CD4-positive, alpha-beta memory T cell (primary cell): ENCODE measurements at regions not wholly inside any gene's neighbourhood (a gene's known extent, or its start where the extent isn't known, plus 50 kb on each side); places are given as distances from the start of the nearest gene placed in this dataset.

ENCODE experiments used
- CTCF ChIA-PET: fragments of 350-600 bp; sonication (Branson Sonifier 250); formaldehyde crosslinking; loops from one replicate; lab custom pipeline; 2021; ENCODE audit warnings: inconsistent platforms; ENCODE audit not compliant: partially characterized antibody; lab: Charles Lee
- POLR2A ChIA-PET: fragments of 350-600 bp; sonication (Branson Sonifier 250); formaldehyde crosslinking; loops from one replicate; lab custom pipeline; 2021; ENCODE audit not compliant: partially characterized antibody; lab: Charles Lee
- DNase-seq, 5 donors: peaks; one replicate each; pipeline versions ENCODE4 v3.0.0 to v3.0.0-alpha.2; 2020 to 2022; ENCODE audit warnings: mixed read lengths in 1 of 5
- H3K27ac ChIP-seq: one replicate; pipeline ENCODE4 v1.7.0; 2013; ENCODE audit warnings: low read depth, low read length
- H3K27me3 ChIP-seq: 2 replicates; pipeline ENCODE4 v1.7.0; 2013; ENCODE audit warnings: mild to moderate bottlenecking, low read length, moderate library complexity; ENCODE audit not compliant: insufficient read depth
- H3K36me3 ChIP-seq: 2 replicates; pipeline ENCODE4 v1.7.0; 2013; ENCODE audit warnings: mild to moderate bottlenecking, low read length, moderate library complexity; ENCODE audit not compliant: insufficient read depth
- H3K4me1 ChIP-seq: 2 replicates; pipeline ENCODE4 v1.7.0; 2013; ENCODE audit warnings: mild to moderate bottlenecking, low read length, moderate library complexity; ENCODE audit not compliant: insufficient read depth
- H3K4me3 ChIP-seq, 2 donors: one replicate each; pipeline ENCODE4 v1.7.0; 2013; ENCODE audit warnings: low read length in 2 of 2, mild to moderate bottlenecking in 1 of 2
- H3K9me3 ChIP-seq, 2 donors: one replicate each; pipeline ENCODE4 v1.7.0; 2013; ENCODE audit warnings: low read length in 2 of 2, control low read depth in 1 of 2; ENCODE audit not compliant: control insufficient read depth in 1 of 2
- H3K27ac Mint-ChIP-seq, 7 donors: one replicate each; pipeline ENCODE4 v1.8.0; 2020 to 2021; ENCODE audit warnings: mixed read lengths in 7 of 7, mild to moderate bottlenecking in 6 of 7, inconsistent platforms in 3 of 7, moderate library complexity in 3 of 7
- H3K27me3 Mint-ChIP-seq, 2 donors: one replicate each; pipeline ENCODE4 v1.8.0; 2020 to 2021; ENCODE audit warnings: mixed read lengths in 2 of 2
- H3K36me3 Mint-ChIP-seq, 2 donors: one replicate each; pipeline ENCODE4 v1.8.0; 2020 to 2021; ENCODE audit warnings: mixed read lengths in 2 of 2, inconsistent platforms in 1 of 2, mild to moderate bottlenecking in 1 of 2
- H3K4me1 Mint-ChIP-seq, 4 donors: one replicate each; pipeline ENCODE4 v1.8.0; 2020 to 2021; ENCODE audit warnings: mixed read lengths in 4 of 4, mild to moderate bottlenecking in 1 of 4
- H3K4me3 Mint-ChIP-seq, 8 donors: one replicate each; pipeline ENCODE4 v1.8.0; 2020 to 2021; ENCODE audit warnings: mixed read lengths in 8 of 8, mild to moderate bottlenecking in 7 of 8, moderate library complexity in 6 of 8, inconsistent platforms in 3 of 8
- H3K9me3 Mint-ChIP-seq, 8 donors: one replicate each; pipeline ENCODE4 v1.8.0; 2020 to 2021; ENCODE audit warnings: mixed read lengths in 8 of 8, mild to moderate bottlenecking in 5 of 8, inconsistent platforms in 3 of 8, moderate library complexity in 1 of 8
- intact Hi-C: fragments of 100-400 bp; cut with micrococcal nuclease; formaldehyde crosslinking; loops from one replicate; pipeline ENCODE4 v1.15.1; 2023

DNA sequence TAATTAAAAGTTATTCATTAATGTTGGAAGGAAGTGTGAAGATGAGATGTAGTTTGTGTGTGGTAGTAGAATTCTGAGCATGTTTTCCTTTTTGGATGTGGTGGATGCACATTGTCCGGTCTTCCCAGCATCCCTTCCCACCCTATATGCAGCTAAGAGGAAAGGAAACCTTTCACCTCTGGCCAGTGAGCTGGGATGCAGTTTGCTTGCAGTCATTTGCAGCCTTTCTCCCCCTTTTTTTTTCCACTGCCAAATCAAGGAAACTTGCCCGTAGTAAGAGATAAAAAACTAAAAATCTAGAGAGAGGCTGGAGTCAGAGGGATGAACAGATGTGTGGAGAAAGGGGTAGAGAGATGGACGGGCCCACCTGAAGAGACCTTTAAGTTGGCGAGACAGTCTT lies 72.5 kb upstream of the SLC38A2 start:
- H3K4me1 Mint-ChIP-seq: peaks cover 4 to 23% (median 8%) of the 10 kb centered on the region in 4 donors
- H3K27me3 ChIP-seq: no peaks in the 10 kb centered on the region
- no peaks in the 10 kb centered on the region for H3K4me1 ChIP-seq
- peaks cover 0 to 3% (median 0%) of the 10 kb centered on the region in 8 donors for H3K9me3 Mint-ChIP-seq
- no peaks in the 10 kb centered on the region for H3K9me3 ChIP-seq
- POLR2A ChIA-PET: no interaction called here
- no peaks in the 10 kb centered on the region for H3K27me3 Mint-ChIP-seq
- H3K4me3 Mint-ChIP-seq: no peak overlapping the region
- peak overlapping the region in 1 of 7 donors; percentile 15 for H3K27ac Mint-ChIP-seq
- intact Hi-C loops: no loop called here
- no peak overlapping the region for H3K27ac ChIP-seq
- CTCF ChIA-PET: interaction anchor here (1.3 kb wide), 1 partner anchor 86 kb away, joined by 4 read pairs; no protein-coding TSS in a partner anchor
- no peak for DNase-seq
- H3K36me3 Mint-ChIP-seq: no peaks in the 10 kb centered on the region
- H3K36me3 ChIP-seq: no peaks in the 10 kb centered on the region
- H3K4me3 ChIP-seq: no peak overlapping the region

DNA sequence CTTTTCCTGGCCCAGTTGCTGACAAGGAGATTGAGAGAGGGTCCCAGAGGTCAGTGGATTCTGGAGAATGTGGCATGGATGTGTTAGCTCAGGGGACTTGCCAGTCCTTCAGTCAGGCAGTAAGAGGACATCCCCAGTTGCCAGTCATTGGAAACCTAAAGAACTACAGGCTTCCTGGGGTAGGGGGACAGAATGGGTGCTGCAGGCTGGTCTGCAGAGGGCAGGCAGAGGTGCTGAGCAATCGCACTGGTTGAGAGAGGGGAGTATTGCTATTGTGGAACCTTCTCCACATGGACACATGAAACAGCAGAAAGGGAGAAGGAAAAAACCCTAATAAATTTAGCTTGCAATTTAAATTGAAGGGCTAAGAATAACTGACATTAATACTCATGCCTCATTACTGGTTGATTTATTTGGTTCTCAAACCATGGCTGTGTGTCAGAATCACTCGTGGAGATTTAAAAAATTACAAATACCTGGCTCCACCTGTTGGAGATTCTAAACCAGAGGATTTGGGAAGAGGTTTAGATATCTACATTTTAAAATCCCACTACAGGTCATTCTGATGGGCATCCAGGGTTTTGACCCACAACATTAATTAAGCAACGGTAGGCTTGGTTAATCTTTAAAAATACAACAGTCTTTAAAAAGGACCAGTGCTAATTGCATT lies 71.2 kb upstream of the SLC38A2 start:
- Histone ChIP-seq H3K36me3 (no peaks in the 10 kb centered on the region), H3K4me3 (no peak overlapping the region), H3K9me3 (no peaks in the 10 kb centered on the region), H3K27ac (no peak overlapping the region), H3K27me3 (no peaks in the 10 kb centered on the region), H3K4me1 (no peaks in the 10 kb centered on the region)
- intact Hi-C loops: no loop called here
- H3K4me1 Mint-ChIP-seq: peaks cover 2 to 12% (median 4%) of the 10 kb centered on the region in 4 donors
- CTCF ChIA-PET: interaction anchor here (0.5 to 1.3 kb wide), 2 partner anchors 13 to 88 kb away, joined by 3 to 4 read pairs; no protein-coding TSS in a partner anchor
- no peaks in the 10 kb centered on the region for H3K9me3 Mint-ChIP-seq
- DNase-seq: no peak
- POLR2A ChIA-PET: interaction anchor here (0.8 kb wide), 1 partner anchor 80 kb away, joined by 3 read pairs; no protein-coding TSS in a partner anchor
- no peaks in the 10 kb centered on the region for H3K36me3 Mint-ChIP-seq
- H3K27ac Mint-ChIP-seq: peak overlapping the region in 1 of 7 donors; percentile 32
- H3K4me3 Mint-ChIP-seq: no peak overlapping the region
- no peaks in the 10 kb centered on the region for H3K27me3 Mint-ChIP-seq

DNA sequence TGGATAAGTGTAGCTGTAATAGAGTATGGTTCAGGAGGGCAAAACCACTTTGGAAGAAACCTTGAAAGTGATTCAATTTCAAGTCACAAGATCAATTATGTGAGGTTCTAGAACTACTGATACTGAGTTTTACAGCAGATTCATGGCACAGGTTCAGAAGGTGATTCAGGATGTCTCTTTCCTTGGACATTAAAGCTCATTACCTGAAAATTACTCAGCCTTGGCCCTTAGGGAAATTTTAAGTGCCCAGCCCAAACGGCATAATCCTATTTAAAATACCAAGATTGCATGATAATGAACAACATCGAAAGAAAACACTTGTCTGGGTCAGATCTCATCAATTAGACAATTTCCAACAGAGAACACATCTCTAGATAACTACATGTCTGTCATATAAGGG lies 70.2 kb upstream of the SLC38A2 start:
- Mint-ChIP-seq H3K27ac (no peak overlapping the region), H3K36me3 (no peaks in the 10 kb centered on the region), H3K4me1 (peaks cover 2 to 12% (median 4%) of the 10 kb centered on the region in 4 donors), H3K9me3 (no peaks in the 10 kb centered on the region), H3K4me3 (no peak overlapping the region), H3K27me3 (no peaks in the 10 kb centered on the region)
- Histone ChIP-seq H3K4me3 (no peak overlapping the region), H3K36me3 (no peaks in the 10 kb centered on the region), H3K27ac (no peak overlapping the region), H3K9me3 (no peaks in the 10 kb centered on the region), H3K4me1 (no peaks in the 10 kb centered on the region), H3K27me3 (no peaks in the 10 kb centered on the region)
- ChIA-PET CTCF (interaction anchor here (0.8 to 1.2 kb wide), 2 partner anchors 89 to 318 kb away, joined by 4 to 5 read pairs; no protein-coding TSS in a partner anchor), POLR2A (interaction anchor here (0.9 kb wide), 1 partner anchor 59 kb away, joined by 3 read pairs; no protein-coding TSS in a partner anchor)
- no peak for DNase-seq
- intact Hi-C loops: no loop called here

DNA sequence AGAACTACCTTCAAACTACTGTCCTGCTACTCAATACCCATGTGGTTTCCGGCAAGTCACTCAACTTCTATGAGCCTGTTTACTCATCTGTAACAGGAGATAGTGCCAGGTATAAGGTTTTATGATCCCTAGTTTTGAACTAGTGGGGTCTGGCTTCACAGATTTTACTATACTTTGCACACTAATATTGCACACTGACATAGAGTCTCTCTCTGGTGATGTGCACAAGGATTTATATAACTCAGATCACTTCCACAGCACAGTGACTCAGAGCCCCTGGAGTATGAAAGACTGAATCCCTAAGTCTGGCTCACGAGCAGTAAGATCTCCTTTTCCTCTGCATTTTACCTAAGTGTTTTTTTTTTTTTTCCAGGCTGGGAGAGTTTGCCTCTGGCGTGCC lies 69.7 kb upstream of the SLC38A2 start:
- no peaks in the 10 kb centered on the region for H3K36me3 ChIP-seq
- POLR2A ChIA-PET: interaction anchor here (0.9 kb wide), 1 partner anchor 58 kb away, joined by 3 read pairs; no protein-coding TSS in a partner anchor
- no peak overlapping the region for H3K27ac ChIP-seq
- intact Hi-C loops: no loop called here
- no peak overlapping the region for H3K4me3 ChIP-seq
- Mint-ChIP-seq H3K36me3 (no peaks in the 10 kb centered on the region), H3K4me1 (peaks cover 2 to 12% (median 4%) of the 10 kb centered on the region in 4 donors), H3K9me3 (no peaks in the 10 kb centered on the region), H3K4me3 (no peak overlapping the region), H3K27me3 (no peaks in the 10 kb centered on the region), H3K27ac (peak overlapping the region in 1 of 7 donors; percentile 52)
- no peaks in the 10 kb centered on the region for H3K9me3 ChIP-seq
- no peak for DNase-seq
- H3K27me3 ChIP-seq: no peaks in the 10 kb centered on the region
- CTCF ChIA-PET: interaction anchor here (0.8 to 1.2 kb wide), 2 partner anchors 89 to 317 kb away, joined by 4 to 5 read pairs; no protein-coding TSS in a partner anchor
- H3K4me1 ChIP-seq: no peaks in the 10 kb centered on the region

DNA sequence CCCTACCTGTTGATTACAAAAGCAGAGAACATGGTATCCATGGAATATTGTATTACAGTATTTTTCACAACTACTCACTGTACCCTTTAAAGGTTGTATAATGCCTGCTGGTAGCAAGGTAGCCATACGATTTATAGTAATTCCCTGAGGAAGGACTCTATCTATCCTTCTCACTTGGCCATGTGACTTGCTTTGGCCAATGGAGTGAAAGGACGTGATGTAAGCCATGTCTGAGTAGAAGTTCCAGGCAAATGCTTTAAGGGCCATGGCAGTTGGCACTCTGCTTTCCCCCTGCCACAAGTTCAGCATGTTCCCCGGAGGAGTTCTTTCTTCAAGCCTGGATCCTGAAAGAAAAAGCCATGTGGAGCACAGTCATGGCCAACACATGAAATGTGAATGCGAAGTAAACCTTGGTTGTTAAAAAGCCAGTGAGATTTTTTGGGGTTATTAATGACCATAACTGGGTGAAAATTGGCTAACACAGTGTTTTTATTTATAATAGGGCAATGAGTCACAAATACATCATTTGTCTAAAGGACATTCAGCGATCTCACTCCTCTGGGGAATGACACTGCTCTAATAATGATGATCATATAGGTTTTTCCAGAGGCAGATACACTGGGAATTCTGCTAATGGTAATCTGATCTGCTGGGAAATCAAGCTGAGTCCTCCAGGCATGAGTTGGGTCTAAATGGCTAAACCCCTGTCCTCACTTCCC lies 67.4 kb upstream of the SLC38A2 start:
- Histone ChIP-seq H3K36me3 (no peaks in the 10 kb centered on the region), H3K27me3 (no peaks in the 10 kb centered on the region), H3K4me3 (no peak overlapping the region), H3K27ac (no peak overlapping the region), H3K4me1 (no peaks in the 10 kb centered on the region), H3K9me3 (no peaks in the 10 kb centered on the region)
- no peaks in the 10 kb centered on the region for H3K27me3 Mint-ChIP-seq
- intact Hi-C loops: no loop called here
- peak overlapping the region in 1 of 7 donors; percentile 4 for H3K27ac Mint-ChIP-seq
- H3K36me3 Mint-ChIP-seq: no peaks in the 10 kb centered on the region
- no peak overlapping the region for H3K4me3 Mint-ChIP-seq
- CTCF ChIA-PET: no interaction called here
- POLR2A ChIA-PET: no interaction called here
- DNase-seq: no peak
- H3K9me3 Mint-ChIP-seq: no peaks in the 10 kb centered on the region
- H3K4me1 Mint-ChIP-seq: peaks cover 0 to 3% (median 0%) of the 10 kb centered on the region in 4 donors

DNA sequence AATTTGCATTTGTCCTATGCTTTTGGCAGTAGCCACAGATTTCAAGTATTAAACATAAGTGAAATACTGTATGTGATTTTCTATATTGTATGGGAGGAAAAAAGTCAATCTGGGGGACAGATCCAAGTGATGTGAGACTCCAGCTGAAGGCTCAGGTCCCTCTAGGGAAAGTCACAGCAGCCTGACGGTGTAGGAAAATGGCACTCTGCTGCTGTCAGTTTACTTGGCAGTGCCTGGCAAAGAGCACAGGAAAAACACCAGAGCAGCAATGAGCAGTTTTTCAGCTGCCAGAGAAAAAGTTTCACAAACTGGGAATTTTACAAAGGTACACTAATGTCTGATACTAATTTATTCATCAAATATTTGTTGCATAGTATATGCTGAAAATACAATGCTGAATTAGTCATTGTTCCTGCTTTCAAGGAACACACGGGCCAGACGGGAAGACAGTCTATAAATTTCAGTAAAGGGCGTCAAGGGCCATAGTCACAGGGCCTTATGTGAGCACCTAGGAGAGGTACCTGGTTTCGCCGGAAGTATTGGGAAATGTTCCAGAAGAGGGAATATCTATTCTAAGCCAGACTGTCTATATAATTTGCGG lies 66.2 kb upstream of the SLC38A2 start:
- Mint-ChIP-seq H3K4me3 (no peak overlapping the region), H3K27me3 (no peaks in the 10 kb centered on the region), H3K27ac (no peak overlapping the region), H3K9me3 (no peaks in the 10 kb centered on the region), H3K36me3 (no peaks in the 10 kb centered on the region), H3K4me1 (no peaks in the 10 kb centered on the region)
- no peak for DNase-seq
- Histone ChIP-seq H3K36me3 (no peaks in the 10 kb centered on the region), H3K27ac (no peak overlapping the region), H3K4me3 (no peak overlapping the region), H3K27me3 (no peaks in the 10 kb centered on the region), H3K9me3 (no peaks in the 10 kb centered on the region), H3K4me1 (no peaks in the 10 kb centered on the region)
- ChIA-PET CTCF (no interaction called here), POLR2A (no interaction called here)
- intact Hi-C loops: no loop called here

DNA sequence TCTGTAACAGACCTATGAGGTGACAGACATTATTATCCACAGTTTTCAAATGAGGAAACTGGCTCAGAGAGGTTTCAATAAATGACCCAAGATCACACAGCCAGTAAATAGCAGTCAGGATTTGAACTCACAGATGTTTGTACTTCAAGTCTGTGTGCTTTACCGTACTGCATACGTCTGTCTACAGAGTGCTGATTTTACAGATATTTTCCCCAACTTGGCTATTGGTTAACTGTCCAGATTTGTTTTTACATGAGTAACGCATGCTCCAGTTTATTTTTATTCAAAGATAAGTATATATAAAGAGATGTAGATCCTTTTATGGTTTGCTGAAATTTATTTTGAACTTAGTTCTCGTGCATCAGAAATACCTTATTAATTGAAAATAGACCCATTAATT lies 65.7 kb upstream of the SLC38A2 start:
- no peaks in the 10 kb centered on the region for H3K36me3 Mint-ChIP-seq
- CTCF ChIA-PET: no interaction called here
- H3K9me3 Mint-ChIP-seq: no peaks in the 10 kb centered on the region
- H3K9me3 ChIP-seq: no peaks in the 10 kb centered on the region
- H3K27me3 ChIP-seq: no peaks in the 10 kb centered on the region
- intact Hi-C loops: no loop called here
- H3K4me1 Mint-ChIP-seq: no peaks in the 10 kb centered on the region
- H3K27me3 Mint-ChIP-seq: no peaks in the 10 kb centered on the region
- no peaks in the 10 kb centered on the region for H3K4me1 ChIP-seq
- no peak overlapping the region for H3K4me3 Mint-ChIP-seq
- no peak overlapping the region for H3K27ac Mint-ChIP-seq
- H3K4me3 ChIP-seq: no peak overlapping the region
- DNase-seq: no peak
- no peak overlapping the region for H3K27ac ChIP-seq
- no peaks in the 10 kb centered on the region for H3K36me3 ChIP-seq
- POLR2A ChIA-PET: no interaction called here
